Thymus (tissue), 11 donors: ENCODE measurements at regions not wholly inside any gene's neighbourhood (a gene's known extent, or its start where the extent isn't known, plus 50 kb on each side); places are given as distances from the start of the nearest gene placed in this dataset.

ENCODE experiments used
- DNase-seq, 9 donors: peaks; one replicate each; pipeline ENCODE4 v3.0.0-alpha.2; 2013; ENCODE audit warnings: low spot score in 9 of 9, low read depth in 6 of 9, missing footprints in 1 of 9
- H3K27ac ChIP-seq, 2 donors: one replicate each; pipeline ENCODE4 v1.5.1; 2013; ENCODE audit warnings: control low read depth in 1 of 2, low read depth in 1 of 2, low read length in 1 of 2, mild to moderate bottlenecking in 1 of 2, moderate library complexity in 1 of 2
- H3K27me3 ChIP-seq, 2 donors: one replicate each; pipeline ENCODE4 v1.5.1; 2013; ENCODE audit warnings: low read length in 1 of 2; ENCODE audit not compliant: control insufficient read depth in 2 of 2, insufficient read depth in 1 of 2
- H3K36me3 ChIP-seq, 2 donors: one replicate each; pipeline ENCODE4 v1.5.1; 2013; ENCODE audit warnings: low read length in 1 of 2, mild to moderate bottlenecking in 1 of 2, moderate library complexity in 1 of 2; ENCODE audit not compliant: control insufficient read depth in 2 of 2, insufficient read depth in 2 of 2
- H3K4me1 ChIP-seq, 2 donors: one replicate each; pipeline ENCODE4 v1.5.1; 2013; ENCODE audit warnings: low read length in 2 of 2; ENCODE audit not compliant: control insufficient read depth in 2 of 2, insufficient read depth in 2 of 2
- H3K4me3 ChIP-seq, 2 donors: one replicate each; pipeline ENCODE4 v1.5.1; 2013; ENCODE audit warnings: low read length in 2 of 2, control low read depth in 1 of 2, mild to moderate bottlenecking in 1 of 2
- H3K9me3 ChIP-seq, 2 donors: one replicate each; pipeline ENCODE4 v1.5.1; 2013; ENCODE audit warnings: low read length in 1 of 2, mild to moderate bottlenecking in 1 of 2; ENCODE audit not compliant: control insufficient read depth in 2 of 2, insufficient read depth in 1 of 2
- WGBS: extraction: QIAGEN DNeasy Blood & Tissue Kit; methylation state at CpG from one replicate; pipeline ENCODE4 v1.1.7; 2013; 5-methylcytosine and 5-hydroxymethylcytosine counted together
- donor health status: healthy.

- DNase-seq: no peak
- WGBS: 81% methylated on average over 5 of the region's 5 CpGs
- H3K4me3 ChIP-seq: no peak overlapping the region
- H3K36me3 ChIP-seq: no peaks in the 10 kb centered on the region
- H3K4me1 ChIP-seq: no peaks in the 10 kb centered on the region
- H3K27me3 ChIP-seq: no peaks in the 10 kb centered on the region
- H3K27ac ChIP-seq: no peak overlapping the region
- H3K9me3 ChIP-seq: no peaks in the 10 kb centered on the region
Measured at GRCh38 chr1:103333141-103333540, 192.4 kb upstream of the RNPC3 start.

GRCh38 chr1:103327054-103327719 is 198.3 kb upstream of the RNPC3 start:
- DNase-seq: no peak
- Histone ChIP-seq H3K4me3 (no peak overlapping the region), H3K4me1 (no peaks in the 10 kb centered on the region), H3K27ac (no peak overlapping the region), H3K27me3 (no peaks in the 10 kb centered on the region), H3K36me3 (no peaks in the 10 kb centered on the region), H3K9me3 (peaks cover 0 to 12% of the 10 kb centered on the region in 2 donors)
- WGBS: 93% methylated on average over 4 of the region's 4 CpGs

GRCh38 chr1:103326595-103326994 is 198.9 kb upstream of the RNPC3 start:
- no peaks in the 10 kb centered on the region for H3K27me3 ChIP-seq
- H3K27ac ChIP-seq: no peak overlapping the region
- DNase-seq: no peak
- peaks cover 0 to 12% of the 10 kb centered on the region in 2 donors for H3K9me3 ChIP-seq
- H3K4me3 ChIP-seq: no peak overlapping the region
- H3K4me1 ChIP-seq: no peaks in the 10 kb centered on the region
- no peaks in the 10 kb centered on the region for H3K36me3 ChIP-seq

GRCh38 chr1:103309786-103310185 is 201.5 kb upstream of the COL11A1 start:
- H3K4me1 ChIP-seq: no peaks in the 10 kb centered on the region
- H3K9me3 ChIP-seq: no peaks in the 10 kb centered on the region
- 96% methylated on average over 1 of the region's 1 CpG for WGBS
- H3K4me3 ChIP-seq: no peak overlapping the region
- H3K27ac ChIP-seq: no peak overlapping the region
- no peaks in the 10 kb centered on the region for H3K36me3 ChIP-seq
- DNase-seq: no peak
- H3K27me3 ChIP-seq: no peaks in the 10 kb centered on the region

- H3K27me3 ChIP-seq: no peaks in the 10 kb centered on the region
- no peak overlapping the region for H3K27ac ChIP-seq
- no peak overlapping the region for H3K4me3 ChIP-seq
- no peaks in the 10 kb centered on the region for H3K9me3 ChIP-seq
- 73% methylated on average over 2 of the region's 2 CpGs for WGBS
- H3K4me1 ChIP-seq: no peaks in the 10 kb centered on the region
- no peaks in the 10 kb centered on the region for H3K36me3 ChIP-seq
- no peak for DNase-seq
Measured at GRCh38 chr1:103307751-103308150, 199.4 kb upstream of the COL11A1 start.

- H3K4me3 ChIP-seq: no peak overlapping the region
- H3K36me3 ChIP-seq: no peaks in the 10 kb centered on the region
- H3K27me3 ChIP-seq: no peaks in the 10 kb centered on the region
- H3K4me1 ChIP-seq: no peaks in the 10 kb centered on the region
- H3K9me3 ChIP-seq: no peaks in the 10 kb centered on the region
- no peak overlapping the region for H3K27ac ChIP-seq
- DNase-seq: no peak
Measured at GRCh38 chr1:103283841-103284669, 175.7 kb upstream of the COL11A1 start.

- no peaks in the 10 kb centered on the region for H3K4me1 ChIP-seq
- H3K27ac ChIP-seq: no peak overlapping the region
- H3K9me3 ChIP-seq: no peaks in the 10 kb centered on the region
- H3K36me3 ChIP-seq: no peaks in the 10 kb centered on the region
- WGBS: 76% methylated on average over 1 of the region's 1 CpG
- no peaks in the 10 kb centered on the region for H3K27me3 ChIP-seq
- H3K4me3 ChIP-seq: no peak overlapping the region
- no peak for DNase-seq
Measured at GRCh38 chr1:103283371-103283770, 175.0 kb upstream of the COL11A1 start.

GRCh38 chr1:103275725-103276124 is 167.4 kb upstream of the COL11A1 start:
- no peaks in the 10 kb centered on the region for H3K4me1 ChIP-seq
- no peaks in the 10 kb centered on the region for H3K36me3 ChIP-seq
- peaks cover 0 to 4% of the 10 kb centered on the region in 2 donors for H3K9me3 ChIP-seq
- WGBS: 86% methylated on average over 1 of the region's 1 CpG
- no peak overlapping the region for H3K4me3 ChIP-seq
- H3K27me3 ChIP-seq: no peaks in the 10 kb centered on the region
- no peak for DNase-seq
- no peak overlapping the region for H3K27ac ChIP-seq

GRCh38 chr1:103274886-103275285 is 166.6 kb upstream of the COL11A1 start:
- Histone ChIP-seq H3K27ac (no peak overlapping the region), H3K9me3 (peaks cover 0 to 4% of the 10 kb centered on the region in 2 donors), H3K4me1 (no peaks in the 10 kb centered on the region), H3K4me3 (no peak overlapping the region), H3K36me3 (no peaks in the 10 kb centered on the region), H3K27me3 (no peaks in the 10 kb centered on the region)
- DNase-seq: no peak
